ENCODE measurements at regions not wholly inside any gene's neighbourhood (a gene's known extent, or its start where the extent isn't known, plus 50 kb on each side); places are given as distances from the start of the nearest gene placed in this dataset.

DNA sequence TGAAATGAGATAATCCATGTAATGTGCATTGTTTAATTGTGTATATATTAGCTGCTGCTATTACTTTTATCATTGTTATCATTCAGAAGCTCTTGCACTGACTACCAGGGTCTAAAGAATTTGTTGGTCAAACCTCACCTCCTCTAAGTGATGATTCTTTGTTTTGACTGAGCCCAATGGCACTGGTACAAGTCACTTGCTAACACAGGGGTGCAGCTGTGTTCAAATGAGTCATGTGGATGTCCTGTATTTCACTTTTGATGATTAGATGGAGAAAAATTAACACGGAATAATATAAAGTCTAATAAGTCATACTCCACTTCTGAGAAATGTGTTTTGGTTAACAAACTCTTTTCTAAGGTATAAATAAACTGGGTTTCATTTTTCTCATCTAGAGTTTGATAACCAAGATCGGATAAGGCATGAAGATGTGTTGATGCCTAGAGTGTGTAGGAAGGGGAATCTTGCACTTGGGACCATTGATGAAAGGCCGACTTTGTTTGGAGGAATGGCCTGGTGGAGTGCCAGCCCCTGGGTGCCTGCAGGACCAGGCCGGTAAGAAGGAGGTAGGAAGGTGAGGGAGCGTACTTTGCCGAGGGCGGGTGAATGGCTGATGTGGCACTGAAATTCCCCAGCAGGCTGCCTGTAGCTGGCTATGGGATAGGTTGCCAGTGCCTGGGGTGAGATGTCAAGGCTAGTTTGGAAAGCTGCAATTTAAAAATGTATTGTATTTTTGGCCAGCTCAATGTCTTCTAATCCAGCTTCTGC lies 244.7 kb upstream of the ZPLD1 start:
- DNase-seq, result no peak

DNA sequence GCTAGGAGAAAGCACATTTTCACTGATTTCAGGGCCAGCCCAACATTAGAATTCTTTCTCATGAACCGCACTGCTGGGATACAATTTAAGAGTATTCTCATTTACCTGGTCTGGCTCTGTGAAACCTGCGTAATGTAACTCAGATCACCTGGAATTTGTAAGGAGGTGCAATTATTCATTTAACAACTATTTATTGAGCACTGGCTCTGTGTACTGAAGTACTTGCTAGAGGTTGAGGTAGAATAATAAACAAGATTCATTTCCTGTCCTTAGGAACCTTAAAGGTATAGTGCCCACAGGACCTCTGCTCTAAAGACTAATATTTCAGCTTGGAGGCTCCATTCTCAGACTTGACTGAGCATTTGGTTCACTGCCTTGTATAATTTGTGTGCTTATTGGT lies 242.2 kb upstream of the ZPLD1 start:
- DNase-seq, result no peak

DNA sequence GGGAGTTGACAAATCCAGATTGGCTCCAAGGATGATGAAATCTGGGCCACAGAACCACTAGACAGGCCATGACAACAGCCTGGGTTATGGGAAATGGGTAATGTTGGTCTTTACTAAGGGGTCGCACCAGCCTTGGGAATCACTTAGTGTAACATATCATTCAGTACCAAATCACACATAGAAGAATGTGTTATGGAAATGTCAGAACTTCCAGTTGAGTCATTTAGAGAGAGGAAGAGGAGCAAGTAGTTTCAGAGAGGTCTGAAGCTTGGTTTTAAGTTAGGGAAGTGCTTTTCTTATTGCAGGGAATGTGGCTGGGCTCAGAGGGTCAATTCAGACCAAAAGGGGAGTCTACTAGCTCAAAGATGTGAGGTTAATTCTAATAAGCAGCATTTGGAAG lies 241.6 kb upstream of the ZPLD1 start:
- DNase-seq, result peak in 1 of 4 experiments; percentile 36

DNA sequence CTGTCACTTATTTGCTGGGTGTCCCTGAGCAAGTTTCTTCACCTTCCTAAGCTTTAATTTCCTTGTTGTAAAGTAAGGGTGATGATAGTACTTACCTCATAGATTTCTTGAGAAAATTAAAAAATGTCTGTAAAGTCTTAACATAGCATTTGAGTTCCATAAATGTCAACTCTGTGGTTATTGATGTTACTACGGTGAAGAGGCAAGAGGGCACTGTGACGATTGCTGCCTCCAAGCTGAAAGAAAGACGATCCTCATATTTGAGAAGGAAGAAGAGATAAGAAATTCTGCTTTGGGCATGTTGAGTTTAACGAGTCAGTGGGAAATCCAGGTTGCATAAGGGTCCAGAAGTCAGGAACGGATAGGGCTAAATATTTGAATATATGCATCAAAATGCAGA lies 240.8 kb upstream of the ZPLD1 start:
- no peak for DNase-seq

DNA sequence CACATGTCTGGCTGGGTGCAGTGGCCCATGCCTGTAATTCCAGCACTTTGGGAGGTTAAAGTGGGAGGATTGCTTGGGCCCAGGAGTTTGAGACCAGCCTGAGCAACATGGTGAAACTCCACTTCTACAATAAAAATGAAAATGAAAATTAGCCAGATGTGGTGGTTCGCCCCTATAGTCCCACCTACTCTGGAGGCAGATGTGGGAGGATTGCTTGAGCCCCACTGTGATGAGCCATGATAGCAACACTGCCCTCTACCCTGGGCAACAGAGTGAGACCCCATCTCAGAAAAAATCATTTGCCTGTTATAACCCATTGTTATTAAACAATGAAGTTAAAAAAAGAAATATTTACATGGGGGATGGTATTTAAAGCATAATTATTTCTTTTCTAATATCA lies 240.1 kb upstream of the ZPLD1 start:
- no peak for DNase-seq

DNA sequence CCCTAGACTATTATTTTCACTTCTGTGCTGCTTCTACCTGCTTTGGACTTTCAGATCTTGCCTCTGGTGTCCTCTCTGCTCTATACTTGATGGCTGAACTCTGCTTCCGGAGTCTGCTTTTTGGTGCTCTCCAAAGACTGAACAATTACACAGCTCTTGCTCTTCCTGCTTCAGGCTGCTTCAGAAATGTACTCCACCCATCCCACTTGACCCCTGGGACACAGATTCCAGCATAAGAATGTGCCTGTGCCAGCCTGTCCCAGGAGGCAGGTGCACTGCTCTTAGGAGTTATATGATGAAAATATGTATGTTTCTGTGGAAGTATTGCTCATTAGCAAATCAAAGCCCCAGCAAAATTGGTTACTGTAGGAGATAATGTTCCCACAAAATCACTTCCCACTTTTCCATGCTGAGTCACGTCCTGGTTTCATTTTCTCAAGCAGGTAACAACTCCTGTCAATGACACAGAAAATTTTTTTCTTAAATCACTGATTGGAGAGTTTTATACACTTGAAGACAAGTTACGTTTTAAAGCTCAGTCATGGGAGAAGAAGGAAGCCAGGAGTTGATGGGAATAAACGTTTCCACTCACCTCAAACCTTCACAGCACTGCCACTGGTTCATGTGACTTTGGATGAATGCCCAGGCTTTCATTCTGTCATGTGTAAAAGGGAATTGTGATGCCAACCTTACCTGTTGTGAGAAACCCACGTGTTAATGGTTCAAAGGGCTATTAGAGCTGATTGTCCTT lies 239.4 kb upstream of the ZPLD1 start:
- DNase-seq, result no peak

DNA sequence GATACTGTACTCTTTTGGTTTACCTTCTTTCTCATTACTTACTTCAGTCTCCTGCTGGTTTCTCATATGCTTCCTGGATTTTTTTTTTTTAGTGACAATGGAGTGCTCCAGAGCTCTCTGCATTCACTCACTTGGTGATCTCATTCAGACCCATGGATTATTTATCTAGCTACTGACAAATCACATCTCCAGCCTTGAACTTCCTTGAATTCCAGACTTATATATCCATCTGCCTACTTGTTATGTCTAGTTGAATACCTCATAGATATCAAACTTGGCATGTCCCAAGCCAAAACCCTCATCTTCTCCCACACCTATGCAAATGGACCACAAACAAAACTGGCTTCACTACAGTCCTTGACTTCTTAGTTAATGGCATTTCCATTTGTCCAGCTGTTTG lies 234.7 kb upstream of the ZPLD1 start:
- no peak for DNase-seq

DNA sequence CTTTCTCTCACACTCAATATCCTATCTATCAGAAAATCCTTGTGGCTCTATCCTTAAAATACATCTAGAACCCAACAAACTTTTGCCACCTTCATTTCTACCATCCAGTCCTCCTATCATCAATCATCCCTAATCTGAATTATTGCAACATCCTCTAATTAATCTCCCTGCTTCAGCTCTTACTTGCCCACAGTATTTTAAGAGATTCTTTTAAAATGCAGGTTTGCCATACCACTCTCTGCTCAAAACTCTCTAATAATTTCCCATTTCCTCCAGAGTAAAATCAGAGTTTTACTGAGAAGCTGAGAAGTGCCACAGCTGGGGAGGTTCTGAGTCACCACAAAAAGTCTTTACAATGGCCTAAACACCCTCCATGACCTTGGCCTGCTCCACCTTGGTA lies 234.3 kb upstream of the ZPLD1 start:
- DNase-seq, result no peak

DNA sequence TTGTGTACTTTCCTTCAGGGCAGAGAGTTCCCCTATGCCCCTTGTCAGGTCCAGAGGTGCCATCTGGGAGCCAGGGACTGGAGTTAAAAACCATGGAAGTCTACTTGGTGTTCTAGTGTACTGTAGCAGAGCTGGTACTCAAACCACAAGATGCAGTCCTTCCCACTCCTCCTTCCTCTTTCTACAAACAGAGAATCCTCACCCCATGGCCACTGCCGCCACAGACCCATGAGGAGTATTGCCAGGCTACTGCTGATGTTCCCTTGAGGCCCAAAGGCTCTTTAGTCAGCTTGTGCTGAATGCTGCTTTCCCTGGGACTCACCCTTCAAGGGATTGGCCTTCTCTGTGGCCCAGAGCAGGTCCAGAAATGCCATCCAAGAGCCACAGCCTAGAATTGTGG lies 229.2 kb upstream of the ZPLD1 start:
- DNase-seq, result peak; percentile 69 to 79 (median 77)

DNA sequence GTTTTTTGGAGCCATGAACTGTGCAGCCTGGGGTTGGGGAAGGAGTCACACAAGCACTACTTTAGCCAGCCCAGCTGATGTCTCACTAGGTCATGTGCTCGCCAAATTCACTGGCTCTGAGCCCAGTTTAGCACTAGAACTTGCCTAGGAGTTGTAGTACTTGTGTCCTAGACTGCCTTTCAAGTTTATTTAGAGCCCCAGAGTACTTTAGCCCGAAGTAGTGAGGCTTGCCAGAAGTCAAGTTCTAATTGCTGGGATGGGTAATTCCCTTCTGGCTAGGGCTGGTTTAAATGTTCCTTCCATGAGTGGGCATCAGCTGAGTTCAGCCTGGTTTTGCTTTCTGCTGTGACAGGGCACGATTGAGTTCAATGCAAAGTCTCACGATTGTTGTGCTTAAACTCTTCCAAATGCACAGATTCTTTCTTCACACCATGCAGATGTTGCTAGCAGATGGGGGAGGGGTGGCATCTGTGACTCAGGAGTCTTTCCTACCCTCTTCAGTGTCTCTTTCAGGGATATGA lies 228.2 kb upstream of the ZPLD1 start:
- DNase-seq, result peak; percentile 44 to 71 (median 65)

DNA sequence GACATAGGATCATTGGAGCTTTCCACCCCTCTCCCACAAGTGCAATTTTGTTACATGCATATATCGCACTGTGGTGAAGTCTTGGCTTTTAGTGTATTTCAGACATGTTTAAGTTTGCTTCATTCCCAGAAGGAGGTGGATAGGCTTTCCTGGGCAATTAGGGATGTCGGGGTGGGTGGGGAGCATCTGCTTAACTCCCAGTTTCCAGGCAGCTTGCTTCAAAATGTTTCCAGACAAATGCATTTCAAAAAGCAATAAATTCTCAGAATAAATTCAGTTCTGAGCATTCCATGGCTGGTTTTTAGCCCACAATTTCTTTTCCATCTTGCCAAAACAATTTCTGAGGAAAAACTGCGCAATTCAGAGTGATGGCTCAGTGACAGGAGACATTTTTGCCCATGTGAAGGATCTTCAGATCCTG lies 227.7 kb upstream of the ZPLD1 start:
- no peak for DNase-seq

DNA sequence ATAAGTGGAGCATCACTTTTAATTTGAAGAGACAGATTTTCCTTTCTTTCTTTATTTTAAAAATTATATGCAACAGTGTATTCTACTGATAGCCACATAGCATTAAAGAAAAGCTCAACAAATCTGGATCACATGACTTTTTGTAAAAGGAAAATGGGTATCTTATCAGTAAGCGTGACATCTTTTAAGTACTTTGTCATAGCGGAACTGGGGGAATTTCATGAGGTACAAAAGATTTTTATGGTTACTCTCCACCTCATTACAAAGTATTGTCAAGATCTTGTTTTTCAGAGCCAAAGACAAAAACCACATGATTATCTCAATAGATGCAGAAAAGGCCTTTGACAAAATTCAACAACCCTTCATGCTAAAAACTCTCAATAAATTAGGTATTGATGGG lies 219.6 kb upstream of the ZPLD1 start:
- DNase-seq, result no peak

DNA sequence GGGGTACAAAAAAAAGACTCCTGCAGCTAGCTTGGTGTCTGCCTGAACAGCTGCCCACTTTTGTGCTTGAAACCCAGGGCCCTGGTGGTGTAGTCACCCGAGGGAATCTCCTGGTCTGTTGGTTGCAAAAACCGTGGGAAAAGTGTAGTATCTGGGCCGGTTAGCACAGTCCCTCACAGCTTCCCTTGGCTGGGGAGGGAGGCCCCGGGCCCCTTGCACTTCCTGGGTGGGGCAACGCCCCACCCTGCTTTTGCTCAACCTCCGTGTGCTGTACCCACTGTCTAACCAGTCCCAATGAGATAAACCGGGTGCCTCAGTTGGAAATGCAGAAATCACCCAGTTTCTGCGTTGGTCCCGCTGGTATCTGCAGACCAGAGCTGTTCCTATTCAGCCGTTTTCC lies 211.7 kb upstream of the ZPLD1 start:
- peak in 3 of 4 experiments; percentile 18 to 44 (median 24) for DNase-seq

DNA sequence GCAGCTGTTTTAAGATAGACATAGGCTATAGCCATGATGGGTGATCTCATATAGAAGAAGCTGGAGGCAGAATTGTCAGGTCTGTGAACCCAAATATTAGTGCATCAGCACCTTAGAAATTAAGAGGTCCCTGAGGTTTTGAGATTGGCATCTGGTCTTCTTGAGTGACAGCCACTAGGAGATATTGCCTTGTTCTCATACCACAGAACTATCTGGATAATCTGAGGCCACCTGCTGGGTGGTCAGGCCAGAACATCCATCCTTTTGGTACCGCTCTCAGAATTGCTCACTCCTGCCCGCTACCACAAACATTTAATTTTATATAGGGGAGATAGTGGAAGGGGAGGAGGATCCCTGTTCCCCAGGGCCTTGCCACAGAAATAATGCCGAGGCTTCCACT lies 210.6 kb upstream of the ZPLD1 start:
- DNase-seq, result peak; percentile 31 to 58 (median 48)

DNA sequence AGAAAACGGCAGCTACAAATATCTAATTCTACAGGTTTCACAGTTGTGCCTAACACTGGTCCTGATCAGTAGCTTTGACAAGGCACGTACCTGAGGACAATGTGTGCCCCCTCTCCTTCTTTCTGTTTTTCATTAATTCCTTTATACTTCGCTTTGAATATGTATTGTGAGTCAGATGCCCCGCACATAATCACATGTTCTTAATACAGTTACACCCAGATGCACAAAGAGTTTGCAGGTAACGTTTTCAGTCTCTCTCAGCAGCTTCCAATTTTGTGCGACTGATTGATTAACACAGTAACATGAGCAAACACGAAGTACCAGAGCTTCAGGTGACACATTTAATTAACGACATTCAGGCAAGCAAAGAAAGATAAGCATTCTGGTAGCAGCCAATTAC lies 209.8 kb upstream of the ZPLD1 start:
- DNase-seq, result no peak

DNA sequence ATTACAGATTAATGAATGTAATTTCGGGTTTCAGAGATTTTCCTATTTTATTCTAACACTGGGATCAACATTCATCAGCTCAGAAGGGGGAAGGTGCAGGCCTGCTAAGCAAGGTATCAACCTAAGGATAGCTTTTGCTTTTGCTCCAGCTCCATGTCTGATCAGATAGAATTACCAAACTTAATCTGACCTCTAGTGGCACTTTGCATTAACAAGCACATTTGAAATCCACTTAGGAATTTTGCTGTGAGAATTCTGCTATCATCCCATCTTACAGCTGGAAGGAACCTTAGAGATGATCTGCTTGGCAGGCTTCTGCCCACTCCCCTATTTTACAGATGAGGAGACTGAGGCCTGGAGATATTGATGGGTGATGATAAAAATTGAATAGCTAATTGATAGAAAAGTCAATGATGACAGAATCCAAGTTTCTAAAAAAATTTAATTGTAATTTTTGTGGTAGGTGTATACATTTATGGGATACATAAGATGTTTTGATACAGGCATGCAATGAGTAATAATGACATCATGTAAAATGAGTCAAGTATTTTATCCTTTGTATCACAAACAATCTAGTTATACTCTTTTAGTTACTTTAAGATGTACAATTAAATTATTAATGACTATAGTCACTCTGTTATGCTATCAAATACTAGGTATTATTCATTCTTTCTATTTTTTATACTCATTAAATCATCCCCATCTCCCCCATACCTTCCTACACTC lies 209.2 kb upstream of the ZPLD1 start:
- peak; percentile 34 to 83 (median 57) for DNase-seq

DNA sequence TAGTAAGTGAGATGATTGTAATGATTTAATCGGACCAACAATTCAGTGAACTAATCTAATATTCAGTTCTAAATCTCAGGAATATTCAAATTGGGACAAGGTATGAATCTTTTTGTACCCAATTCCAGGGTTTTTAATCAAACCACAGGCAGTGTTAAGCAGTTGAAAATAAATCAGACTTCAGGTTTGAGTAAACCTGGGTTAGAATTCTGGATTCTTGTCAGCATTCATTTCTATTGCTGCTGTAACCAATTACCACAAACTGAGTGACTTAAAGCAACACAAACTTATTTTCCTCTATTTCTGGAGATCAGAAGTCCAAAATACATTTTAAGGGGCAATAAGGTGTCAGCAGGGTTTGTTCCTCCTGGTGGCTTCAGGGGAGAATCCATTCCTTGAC lies 208.4 kb upstream of the ZPLD1 start:
- DNase-seq, result no peak

DNA sequence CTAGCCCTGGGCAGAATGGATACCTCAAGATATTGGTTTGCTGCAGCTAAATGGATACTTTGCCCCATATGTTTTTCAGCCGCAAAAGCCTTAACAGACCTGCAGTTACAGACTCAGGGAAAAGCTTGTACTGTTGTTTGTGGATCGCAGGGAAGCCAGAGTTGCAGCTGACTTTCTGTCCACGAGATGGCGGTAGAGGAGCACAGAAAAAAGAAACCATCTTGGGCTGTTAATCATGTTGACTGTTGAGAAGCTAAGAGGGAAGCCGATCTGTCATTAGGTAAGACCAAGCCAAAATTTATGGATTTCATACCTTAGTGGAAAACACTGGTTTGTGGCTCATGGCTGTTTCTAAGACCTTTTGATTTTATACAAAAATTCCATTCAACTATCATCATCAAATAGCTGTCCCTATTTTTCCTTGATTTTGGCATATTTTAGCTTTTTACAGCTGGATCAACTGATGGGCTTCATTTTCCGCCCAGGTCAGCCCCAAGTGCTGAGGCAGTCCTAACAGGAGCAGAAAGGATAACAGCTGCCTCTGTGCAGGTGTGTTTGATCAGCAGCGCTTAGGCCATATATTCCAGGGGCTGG lies 205.7 kb upstream of the ZPLD1 start:
- peak; percentile 80 to 93 (median 83) for DNase-seq

DNA sequence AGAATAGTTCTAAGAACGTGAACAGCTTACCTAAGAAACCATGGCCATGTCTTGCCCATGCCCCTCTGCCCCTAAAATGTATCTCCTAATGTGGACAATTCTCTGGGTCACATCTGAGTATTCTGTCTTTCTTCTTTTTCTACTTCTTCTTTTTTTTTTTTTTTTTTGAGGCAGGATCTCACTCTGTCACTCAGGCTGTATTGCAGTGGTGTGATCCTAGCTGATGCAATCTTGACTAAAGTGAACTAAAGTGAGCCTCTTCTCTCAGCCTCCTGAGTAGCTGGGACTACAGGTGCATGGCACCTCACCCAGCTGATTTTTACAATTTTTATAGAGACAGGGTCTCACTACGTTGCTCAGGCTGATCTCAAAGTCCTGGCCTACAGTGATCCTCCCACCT lies 204.8 kb upstream of the ZPLD1 start:
- DNase-seq, result peak in 3 of 4 experiments; percentile 29 to 43 (median 41)

DNA sequence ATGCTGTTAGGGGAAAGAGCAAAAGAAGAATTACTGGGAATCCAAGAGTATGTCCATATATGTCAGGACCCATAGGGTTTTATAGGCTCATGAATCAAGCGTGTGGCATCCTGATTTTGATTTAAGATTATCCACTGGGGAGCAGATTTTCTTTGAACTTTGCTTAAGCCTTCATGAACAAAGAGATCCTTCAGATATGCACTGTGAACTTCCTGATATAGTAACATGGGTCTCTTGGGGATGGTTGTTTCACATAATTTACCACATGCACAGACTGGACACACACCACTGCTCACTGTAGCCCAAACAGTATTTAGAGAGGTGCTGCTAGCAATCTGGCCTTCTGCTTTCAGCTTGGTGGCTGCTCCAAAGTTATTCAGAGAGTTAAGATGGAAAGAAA lies 200.9 kb upstream of the ZPLD1 start:
- no peak for DNase-seq

DNA sequence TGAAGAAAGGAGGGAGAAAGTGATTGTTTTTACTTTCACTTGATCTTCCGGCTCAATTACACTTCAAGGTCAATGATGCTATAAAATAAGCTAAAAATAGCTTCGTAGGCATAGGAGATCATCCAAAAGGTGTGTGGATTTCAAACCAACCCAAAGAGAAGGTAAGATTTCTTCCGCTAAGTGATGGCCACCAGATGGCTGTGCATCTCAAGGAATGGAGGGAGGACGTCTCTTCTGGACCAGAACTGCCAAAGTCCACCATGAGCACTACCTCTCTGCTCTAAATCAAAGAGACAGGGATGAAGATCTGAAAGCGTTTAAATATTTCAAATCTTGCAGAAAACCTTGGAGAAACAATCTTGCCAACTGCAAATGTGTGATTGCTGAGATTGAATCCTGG lies 199.1 kb upstream of the ZPLD1 start:
- DNase-seq, result no peak

DNA sequence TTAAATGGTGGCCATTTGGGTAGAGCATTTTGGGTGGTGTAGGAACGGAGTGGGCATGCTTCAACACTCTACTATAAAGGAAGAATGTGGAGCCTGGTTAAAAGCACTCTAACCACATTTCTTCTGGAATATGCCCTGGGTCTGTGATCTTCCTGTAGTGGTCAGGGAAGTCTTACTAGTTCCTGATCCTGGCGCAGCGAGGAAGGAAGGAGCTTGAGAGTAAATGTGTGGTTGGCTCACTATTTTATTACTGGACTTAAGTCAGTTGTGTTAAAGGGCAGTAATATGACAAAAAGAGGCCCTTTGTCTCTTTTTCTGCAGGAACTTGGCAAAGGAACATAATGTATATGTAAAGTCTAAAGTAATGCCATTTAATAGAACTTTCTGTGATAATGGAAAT lies 197.6 kb upstream of the ZPLD1 start:
- DNase-seq, result no peak

DNA sequence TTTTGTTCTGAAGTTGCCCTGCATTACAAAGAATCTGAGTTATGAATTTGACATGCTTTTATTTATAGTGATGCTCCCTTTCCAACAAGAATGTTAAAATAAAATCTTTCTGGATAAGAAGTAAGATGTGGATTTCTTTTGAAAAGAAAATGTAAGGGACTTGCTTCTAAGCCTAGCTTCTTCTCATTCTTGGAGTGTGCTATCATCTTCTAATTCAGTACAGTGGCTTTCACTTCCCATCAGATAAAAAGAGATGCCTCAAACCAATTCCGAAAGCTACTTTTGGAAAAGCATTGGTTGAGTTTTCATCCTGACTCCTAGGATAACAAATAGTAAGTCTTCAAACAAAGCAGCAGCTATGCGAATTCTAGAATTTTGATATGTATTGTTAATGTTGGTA lies 197.0 kb upstream of the ZPLD1 start:
- DNase-seq, result no peak
